GM21723 (cell line): ENCODE measurements at regions not wholly inside any gene's neighbourhood (a gene's known extent, or its start where the extent isn't known, plus 50 kb on each side); places are given as distances from the start of the nearest gene placed in this dataset.

Experiments used
- ATAC-seq: cut with Tn5 transposase; IDR thresholded peaks from one replicate; pipeline ENCODE4 v1.9.1; 2021; ENCODE audit warnings: mild to moderate bottlenecking, moderate library complexity; ENCODE audit not compliant: unreplicated experiment

DNA sequence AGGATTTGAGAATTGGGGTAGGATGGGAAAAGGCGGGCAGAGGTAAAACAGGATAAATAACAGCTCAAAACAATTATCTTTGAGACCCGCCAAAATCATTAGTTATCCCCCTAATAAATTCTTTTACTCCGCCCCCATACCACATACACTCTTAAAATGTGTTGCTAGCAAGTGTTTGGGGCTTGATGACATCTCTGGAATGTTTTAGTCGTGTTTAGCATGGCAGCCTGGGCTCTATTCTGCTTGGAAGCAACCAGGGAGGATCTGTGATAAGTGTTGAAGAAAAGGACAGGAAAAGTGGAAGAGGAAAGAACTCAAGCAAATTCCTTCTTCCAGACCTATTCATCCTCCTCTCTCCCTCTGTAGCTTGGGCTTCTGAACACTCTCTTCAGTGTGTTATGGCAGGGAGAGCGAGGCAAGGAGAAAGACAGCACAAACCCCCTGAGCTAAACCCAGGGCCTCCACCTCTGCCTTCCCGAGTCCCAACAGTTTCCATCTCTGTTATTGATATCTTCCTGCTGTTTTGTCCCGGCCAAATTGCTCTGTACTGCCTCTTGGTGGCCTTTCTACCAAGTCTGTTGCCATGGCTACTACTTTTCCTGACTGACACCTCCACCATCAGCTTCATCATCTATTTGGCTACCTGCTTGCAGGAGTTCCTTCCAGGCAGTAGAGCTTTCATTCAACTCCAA is 135.8 kb downstream of the RPL22L1 start:
- ATAC-seq: no peak

DNA sequence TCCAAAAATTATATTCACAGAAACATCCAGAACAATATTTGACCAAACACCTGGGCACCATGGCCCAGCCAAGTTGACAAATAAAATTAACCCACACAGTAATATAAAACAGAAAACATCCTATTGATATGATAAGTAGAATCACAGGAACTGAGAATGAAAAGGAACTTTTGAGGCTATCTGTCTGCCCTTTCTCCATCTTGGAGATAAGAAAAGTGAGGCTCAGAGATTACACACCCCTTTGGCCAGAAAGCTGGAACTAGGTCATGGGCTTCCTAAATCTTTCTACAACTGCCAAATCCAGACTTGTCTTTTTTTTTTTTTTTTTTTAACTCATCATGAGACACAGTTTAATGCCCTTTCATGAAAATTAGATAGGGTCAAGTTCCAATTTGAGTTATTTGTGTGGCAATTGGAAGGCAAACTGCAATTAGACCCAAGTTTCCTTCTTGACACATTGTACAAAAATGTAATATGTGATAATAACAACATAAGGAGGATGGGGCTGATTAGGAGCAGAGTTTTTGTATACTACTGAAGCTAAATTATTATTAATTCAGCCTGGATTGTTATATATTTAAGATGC is 137.2 kb downstream of the RPL22L1 start:
- no peak for ATAC-seq

DNA sequence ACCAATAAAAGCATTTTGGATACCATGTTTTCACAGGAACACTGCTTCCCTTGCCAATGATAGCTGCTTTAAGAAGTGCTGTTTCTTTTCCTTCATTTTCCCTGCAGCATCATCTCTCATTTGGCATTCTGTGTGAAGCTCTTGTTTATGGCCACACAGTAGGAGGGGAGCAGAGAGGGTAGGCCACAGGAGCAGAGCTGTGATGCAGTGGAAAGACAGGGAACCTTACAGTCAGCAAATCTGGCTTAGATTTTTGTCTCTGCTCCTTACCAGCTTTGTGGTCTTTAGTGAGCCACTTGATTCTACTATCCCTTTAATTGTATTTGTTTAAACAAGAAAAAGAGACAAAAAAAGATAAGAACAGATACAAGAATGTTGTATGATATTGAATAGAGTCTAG is 138.7 kb downstream of the RPL22L1 start:
- no peak for ATAC-seq

DNA sequence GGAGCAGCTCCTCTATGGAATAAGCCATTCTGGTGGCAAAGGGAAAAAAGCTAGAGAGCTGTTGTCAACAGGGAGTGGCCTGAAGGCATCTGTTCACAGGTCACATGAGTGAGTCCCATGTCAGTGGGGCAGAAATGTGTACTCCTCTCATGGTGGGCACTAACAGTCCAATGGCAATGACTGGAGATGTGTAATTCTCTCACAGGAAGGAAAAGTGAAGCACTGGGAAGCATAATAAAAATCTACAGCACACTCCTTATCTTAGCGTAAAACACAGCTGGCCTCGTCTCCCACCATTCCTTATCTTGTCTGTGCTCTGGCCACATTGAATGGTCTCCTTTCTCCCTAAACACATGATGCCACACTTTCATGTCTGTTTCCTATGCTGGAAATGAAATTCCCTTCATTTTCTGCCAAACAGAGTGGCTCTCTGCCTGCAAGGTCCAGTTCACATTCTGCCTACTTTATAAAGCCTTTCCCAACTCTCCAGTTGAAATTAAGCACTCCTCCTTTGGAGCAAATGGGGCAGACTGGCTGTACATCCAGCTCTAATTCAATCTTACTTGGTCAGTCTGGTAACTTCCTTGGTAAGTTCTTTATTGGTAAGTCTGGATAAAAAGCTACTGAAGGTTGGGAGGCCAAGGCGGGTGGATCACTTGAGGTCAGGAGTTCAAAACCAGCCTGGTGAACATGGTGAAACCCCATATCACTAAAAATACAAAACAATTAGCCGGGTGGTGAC is 139.8 kb downstream of the RPL22L1 start:
- no peak for ATAC-seq

DNA sequence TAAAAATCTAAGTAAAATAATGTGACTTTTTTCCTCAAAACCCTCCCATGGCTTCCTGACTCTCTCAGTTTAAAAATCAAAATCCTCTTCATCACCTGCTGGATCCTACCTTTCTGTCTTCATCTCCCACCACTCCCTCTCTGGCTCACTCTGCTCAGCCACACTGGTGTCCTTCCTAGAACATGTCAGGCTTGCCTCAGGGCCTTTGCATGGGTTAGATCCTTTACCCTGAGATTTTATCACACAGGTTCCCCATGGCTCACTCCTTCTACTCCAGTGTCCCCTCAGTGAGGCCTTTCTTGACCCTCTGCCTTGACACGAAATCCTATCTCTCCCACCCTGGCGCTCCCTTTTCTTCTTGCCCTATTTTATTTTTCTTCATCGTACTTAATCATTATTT is 141.8 kb downstream of the RPL22L1 start:
- ATAC-seq: no peak

DNA sequence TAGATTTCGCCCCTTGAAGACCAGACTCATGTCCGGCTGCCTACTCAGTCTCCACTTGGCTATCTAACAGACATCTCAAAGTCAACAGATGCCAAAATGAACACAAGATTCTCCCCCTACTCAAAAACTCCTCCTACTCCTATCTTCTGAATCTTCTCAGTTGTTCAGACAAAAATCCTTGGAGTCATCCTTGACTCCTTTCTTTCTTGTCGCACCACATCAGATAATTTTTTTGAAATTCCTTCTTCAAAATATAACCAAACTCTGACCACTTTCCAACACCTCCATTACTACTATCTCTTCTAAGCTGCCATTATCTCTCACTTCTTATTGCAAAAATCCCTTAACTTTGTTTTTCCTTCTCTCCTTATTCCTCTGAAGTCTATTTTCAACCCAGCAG is 141.9 kb upstream of the SLC7A14 start:
- ATAC-seq: no peak

DNA sequence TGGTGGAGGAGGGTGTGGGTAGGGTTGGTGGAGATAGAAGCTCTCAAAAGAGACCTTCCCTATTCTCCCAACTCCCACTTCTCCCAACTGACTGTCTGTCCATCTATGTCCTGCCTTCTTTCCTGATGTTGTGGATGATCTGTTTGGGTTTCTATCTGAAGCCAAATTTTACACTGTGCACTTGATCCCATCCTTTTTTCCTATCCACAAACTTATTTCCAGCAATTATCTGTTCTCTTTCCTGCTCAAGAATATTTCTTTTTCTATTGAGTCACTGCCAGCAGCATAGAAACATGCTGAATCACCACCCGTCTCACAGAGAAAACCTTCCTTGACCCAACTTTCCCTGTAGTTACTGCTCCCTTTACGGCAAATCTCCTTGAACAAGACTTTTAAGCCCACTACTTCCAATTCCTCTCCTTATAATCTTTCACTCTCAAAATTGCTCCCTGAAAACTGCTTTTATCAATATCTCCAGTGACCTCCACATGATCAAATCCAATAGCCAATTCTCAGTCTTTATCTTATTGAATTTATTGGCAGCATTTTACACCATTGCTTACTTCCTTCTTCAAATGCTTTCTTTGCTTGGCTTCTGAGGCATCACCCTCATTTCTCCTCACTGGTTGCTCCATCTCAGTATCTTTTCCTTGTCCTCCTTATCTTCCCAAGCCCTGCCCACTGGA is 141.2 kb upstream of the SLC7A14 start:
- peak; percentile 16 for ATAC-seq

DNA sequence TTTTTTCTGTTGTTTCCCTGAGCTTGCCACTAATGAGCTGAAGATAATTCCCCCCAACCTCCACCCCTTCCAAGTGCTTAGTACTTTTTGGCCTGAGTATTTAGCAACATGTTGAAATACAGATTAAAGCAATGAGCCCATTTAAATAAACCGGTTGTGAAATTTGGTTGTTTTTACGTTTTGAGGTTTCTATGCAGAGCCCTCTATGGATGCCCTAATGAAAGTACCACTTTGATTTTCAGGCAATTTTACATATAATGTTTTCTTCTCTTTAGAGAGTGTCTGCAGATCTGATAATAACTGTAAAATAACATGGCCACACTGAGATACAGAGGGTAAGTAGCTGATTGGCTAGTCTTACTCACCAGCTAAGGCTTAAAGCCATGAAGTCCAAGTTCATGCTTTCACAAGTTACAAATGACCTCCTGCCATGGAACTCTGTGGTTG is 139.4 kb upstream of the SLC7A14 start:
- ATAC-seq: no peak

DNA sequence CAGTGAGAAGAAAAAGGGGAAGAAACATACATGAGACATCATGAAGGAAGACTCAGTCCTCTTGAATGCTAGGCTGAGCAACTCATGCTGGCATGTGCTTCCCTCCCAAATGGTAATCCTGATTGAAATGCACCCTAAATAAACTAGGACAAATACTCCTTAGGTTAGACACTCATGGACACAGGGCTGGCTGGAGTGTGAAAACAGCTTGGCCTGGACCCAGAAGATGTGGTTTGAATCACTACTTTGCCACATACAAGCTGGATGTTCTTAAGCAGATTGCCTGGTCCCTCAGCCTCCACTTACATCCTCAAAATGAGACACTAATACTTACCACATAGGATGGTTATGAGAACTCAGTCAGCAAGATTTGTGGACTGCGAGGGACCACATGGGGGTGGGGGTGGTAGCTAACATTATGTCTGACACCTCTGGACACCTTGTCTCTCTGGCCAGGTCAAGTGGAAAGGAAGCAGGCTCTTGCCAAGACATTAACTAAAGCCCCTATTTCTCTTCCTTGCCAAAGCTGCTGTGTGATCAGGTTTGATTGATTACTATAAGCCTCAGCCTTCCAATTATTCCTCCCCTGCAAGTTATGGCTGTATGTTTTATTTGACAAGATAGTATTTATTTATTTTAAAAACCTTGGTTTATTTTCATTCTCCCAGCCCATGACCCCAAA is 138.9 kb upstream of the SLC7A14 start:
- no peak for ATAC-seq

DNA sequence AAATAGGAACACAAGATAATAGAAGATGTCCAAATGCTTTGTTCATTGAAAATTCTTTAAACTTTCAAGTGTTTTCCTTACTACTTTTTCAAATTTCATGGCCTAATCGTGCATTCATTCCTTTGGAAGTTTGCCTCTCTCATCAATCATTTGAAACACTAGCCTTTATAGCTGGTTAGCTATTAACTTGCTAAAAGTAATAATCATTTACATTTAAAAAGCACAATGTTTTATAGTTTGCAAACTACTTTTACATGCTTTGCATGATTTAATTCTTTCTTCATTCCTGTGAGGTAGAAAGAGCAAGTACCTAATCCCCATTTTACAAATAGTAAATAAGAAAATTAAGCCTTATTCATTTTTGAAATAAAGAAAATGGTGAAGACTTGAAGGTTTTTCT is 137.4 kb upstream of the SLC7A14 start:
- no peak for ATAC-seq

DNA sequence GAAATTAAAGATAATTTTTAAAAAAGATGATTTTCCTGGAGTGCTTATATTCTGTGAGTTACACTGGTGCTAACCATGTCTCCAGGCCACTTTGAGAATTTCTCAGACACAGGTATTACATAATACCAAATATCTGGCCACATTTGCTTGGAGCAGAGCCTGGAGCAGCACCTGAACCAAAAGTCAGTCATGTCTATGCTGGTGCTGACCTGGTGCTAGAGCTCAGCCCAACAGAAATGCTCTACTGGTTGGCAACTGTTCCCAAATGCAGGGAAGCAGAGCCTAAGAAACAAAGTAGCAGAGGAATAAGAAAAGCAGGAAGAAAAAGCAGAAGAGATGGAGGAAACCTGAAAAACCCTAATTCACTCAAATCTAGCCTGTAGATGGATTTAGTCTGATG is 135.7 kb upstream of the SLC7A14 start:
- no peak for ATAC-seq

DNA sequence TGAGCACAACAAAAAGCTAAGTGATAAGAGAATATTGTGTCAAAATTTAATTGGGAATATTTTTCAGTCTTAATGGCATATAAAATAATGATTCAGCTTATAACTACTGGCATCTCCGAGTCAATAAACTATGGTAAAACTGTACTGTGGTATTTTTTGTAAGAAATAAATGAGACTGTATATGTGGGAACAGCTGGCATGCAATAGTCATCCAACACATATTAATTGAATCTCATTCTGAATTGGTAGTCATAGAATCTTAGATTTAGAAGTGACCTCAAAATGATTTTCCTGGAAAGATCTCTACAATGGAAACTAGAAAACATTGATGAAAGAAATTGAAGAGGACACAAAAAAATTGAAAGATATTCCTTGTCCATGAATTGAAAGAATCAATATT is 133.4 kb upstream of the SLC7A14 start:
- no peak for ATAC-seq

DNA sequence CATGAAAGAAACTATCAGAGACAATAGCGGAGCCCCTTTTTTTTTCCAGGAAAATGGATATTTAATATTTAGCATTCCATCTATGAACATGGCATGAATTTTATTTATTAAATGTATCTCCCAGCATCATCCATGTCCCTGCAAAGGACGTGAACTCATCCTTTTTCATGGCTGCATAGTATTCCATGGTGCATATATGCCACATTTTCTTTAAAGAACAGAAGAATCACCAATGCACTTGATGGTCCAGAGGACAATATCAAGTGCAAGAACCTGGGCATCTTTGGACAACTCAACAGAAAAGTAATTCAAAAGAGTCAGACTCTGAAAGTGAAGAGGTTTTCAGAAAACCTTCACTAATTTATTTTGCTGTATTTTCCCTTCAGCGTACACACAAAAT is 133.0 kb upstream of the SLC7A14 start:
- no peak for ATAC-seq

DNA sequence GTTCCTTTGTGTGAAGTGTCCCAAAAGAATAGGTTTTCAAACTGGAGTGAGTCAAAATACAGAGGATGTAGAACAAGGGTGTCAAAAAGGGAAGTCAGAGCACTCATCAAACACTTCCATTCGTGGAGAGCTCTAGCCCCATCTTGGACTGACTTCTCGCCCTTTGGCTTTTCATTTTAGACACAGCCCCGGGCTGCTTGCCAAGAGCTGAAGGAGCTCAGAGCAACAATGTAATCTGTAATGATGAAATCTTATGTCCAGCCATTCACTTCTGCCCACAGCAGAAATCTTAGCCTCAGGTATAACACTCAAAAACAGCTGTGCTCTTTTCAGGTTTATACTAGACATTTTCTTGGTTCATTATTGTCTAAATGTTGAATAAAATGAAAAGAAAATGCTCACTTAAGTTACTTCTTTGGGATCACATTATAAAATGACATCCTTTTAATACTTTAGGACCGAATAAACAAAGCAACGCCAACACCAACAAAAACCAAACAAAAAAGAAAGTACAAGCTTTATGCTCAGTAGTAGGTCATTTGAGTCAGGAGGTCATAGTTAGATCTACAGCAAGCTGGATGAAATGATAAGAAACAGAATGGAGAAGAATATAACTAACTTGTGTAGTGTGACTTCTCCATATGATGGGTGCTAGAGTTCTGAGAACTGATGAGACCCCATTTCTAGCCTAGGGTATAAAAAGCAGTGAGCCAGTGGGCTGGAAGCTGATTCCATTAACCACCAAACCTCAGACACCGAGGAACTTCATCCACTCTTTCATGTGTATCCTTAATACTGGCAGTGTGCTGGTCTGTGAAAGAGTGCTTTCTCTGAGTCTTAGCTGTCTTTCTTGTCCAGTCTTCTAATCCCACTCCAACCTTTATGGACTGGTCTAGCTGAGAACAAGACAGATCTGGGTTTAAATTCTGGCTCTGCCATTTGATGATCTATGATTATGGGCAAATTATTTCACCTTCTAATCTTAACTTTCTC is 131.8 kb upstream of the SLC7A14 start:
- ATAC-seq: no peak

DNA sequence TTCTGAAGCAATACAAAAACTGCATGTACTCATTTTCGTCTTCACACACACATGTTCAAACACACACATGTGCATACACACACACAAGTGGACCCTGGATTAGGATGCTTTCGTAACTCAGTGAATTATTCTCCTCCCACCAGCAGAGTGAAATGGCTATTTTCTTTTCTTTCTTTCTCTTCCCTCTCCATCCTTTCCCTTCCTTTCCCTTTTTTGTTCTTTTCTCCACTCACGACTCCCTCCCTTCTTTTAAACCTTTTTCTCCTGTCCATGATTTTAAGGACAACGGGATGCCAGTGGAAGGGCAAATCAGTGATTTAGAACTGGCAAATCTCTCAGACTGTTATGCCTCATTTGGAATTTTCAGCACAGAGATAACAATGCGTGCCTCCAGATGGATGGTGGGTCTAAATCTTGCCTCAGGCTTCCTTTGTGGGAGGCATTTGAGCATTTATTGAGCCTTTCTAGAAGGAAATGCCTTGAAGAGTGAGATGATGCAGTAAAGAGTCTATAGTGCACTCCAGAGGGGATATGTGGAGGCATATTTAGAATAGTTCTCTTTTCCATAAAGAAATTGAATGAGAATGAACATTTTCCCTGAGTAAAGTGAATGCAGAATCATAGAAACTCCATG is 130.4 kb upstream of the SLC7A14 start:
- no peak for ATAC-seq

DNA sequence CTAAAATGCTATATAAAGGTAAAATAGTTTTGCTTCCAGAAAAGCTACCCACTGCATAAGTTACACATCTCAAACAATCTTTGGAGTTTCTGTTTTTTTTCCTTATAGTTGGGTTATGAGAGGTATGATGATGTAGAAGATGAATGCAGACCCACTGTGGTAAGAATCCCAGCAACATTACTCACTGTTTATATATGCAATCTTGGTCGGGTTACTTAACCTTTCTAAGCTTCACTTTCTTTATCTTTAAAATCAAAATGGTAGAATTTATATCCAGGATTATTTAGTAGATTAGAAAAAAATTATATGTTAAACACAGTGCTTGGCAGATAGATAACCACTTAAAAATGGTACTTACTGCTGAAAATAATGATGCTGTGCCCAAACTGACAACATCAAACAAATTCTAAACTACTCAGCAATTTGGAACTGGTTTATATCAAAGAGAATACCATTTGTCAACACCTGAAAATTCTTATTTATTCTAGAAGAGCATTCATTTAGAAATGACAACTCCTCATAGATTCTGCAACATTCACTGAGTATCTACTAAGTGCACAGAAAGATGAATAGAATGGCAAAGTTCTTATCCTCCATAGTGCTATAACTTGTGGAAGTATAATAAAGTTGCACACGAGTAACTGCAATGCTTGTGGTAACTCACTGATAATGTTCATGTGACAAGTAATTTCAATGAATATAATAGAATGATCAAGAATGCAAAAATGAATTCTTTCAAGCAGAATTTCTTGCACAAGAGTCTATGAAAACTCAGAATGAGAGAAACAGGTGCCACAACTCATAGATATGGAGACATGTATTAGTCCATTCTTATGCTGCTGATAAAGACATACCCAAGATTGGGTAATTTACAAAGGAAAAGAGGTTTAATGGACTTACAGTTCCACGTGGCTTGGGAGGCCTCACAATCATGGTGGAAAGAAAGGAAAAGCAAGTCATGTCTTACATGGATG is 129.0 kb upstream of the SLC7A14 start:
- ATAC-seq: no peak

DNA sequence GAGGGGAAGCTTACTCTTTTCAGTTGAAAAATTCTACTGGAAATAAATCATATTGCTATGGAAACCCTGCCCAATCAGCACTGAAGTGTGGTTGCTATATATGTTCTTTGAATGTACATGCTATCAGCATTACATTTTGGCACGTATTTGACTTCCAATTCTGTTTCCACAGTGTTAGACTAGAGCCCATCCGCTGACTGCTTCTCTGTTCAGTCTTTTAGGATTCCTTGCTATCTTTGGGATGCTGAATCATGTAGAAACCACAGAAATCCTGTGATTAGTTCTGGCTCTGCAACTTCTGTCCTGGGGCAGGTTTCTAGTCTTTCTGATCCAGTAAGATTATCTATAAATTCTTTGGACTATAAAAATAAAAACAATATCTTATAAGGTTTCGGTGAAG is 128.2 kb upstream of the SLC7A14 start:
- ATAC-seq: no peak

DNA sequence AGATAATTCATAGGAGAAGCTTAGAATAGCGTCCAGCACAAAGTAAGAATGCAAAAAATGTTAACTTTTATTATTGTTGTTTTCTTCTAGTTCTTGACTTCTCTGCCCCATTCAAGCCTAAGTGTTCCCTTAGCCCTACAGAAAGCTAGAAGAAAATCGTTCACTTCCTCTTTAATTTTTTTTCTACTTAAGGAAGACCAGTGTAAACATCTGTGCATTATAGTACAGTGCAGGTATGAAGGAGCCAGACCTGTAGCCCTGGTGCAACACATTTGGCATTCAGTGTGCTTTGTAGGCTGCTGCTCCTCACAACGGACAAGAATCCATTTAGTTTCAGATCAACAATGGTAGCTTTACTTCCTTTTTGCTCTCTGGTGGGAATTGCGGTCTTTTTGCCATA is 127.8 kb upstream of the SLC7A14 start:
- no peak for ATAC-seq
